Activated naive CD8-positive, alpha-beta T cell treated with anti-CD3 and anti-CD28 coated beads for 36 hours (primary cell): ENCODE measurements at regions not wholly inside any gene's neighbourhood (a gene's known extent, or its start where the extent isn't known, plus 50 kb on each side); places are given as distances from the start of the nearest gene placed in this dataset.

Source experiments
- DNase-seq: peaks from one replicate; pipeline ENCODE4 v3.0.0; 2021
- H3K27ac Mint-ChIP-seq: one replicate; pipeline ENCODE4 v1.8.0; 2022; ENCODE audit warnings: mild to moderate bottlenecking, moderate library complexity, mixed read lengths
- H3K27me3 Mint-ChIP-seq: one replicate; pipeline ENCODE4 v1.8.0; 2022; ENCODE audit warnings: mild to moderate bottlenecking, mixed read lengths
- H3K36me3 Mint-ChIP-seq: one replicate; pipeline ENCODE4 v1.8.0; 2021; ENCODE audit warnings: mild to moderate bottlenecking, mixed read lengths
- H3K4me1 Mint-ChIP-seq: one replicate; pipeline ENCODE4 v1.8.0; 2021; ENCODE audit warnings: mixed read lengths
- H3K4me3 Mint-ChIP-seq: one replicate; pipeline ENCODE4 v1.8.0; 2022; ENCODE audit warnings: mild to moderate bottlenecking, moderate library complexity, mixed read lengths
- H3K9me3 Mint-ChIP-seq: one replicate; pipeline ENCODE4 v1.8.0; 2022; ENCODE audit warnings: mixed read lengths

DNA sequence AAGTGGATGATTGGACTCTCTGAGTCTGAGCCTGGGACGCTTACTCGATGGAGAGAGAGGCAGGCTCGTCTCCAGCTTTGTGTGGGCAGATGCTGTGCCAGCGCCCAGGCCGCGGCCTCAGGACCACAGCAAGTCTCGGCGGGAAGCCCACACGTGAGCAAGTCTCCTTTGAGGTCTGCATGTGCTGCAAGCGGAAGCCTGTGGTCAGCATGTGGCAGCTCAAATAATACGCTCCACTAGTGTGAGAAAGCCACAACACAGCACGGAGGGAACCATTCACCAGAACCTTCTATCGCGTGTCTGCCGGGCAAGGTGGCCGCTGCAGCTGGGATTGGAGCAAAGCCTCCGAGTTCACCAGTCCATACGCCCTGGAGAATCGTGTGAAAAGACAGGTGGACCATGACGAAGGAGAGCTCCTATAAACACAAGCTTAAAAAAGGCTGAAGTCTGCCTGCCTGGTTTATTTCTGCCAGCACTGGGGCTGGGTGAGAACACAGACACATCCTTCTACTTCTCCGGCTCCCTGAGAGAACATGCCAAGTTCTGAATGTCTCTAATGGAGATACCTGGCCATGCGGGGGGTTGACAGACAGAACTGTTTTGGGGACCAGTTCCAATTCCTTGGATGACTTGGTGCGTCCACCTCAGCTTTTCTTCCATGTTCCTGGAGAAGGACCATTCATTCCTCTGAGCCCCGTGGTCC lies 82.0 kb upstream of the LRIG1 start:
- H3K4me3 Mint-ChIP-seq = no peak overlapping the region
- peaks cover 9% of the 10 kb centered on the region for H3K9me3 Mint-ChIP-seq
- DNase-seq = peak; percentile 21
- peaks cover 53% of the 10 kb centered on the region for H3K27me3 Mint-ChIP-seq
- H3K36me3 Mint-ChIP-seq = no peaks in the 10 kb centered on the region
- H3K4me1 Mint-ChIP-seq = peaks cover 3% of the 10 kb centered on the region
- H3K27ac Mint-ChIP-seq = no peak overlapping the region

DNA sequence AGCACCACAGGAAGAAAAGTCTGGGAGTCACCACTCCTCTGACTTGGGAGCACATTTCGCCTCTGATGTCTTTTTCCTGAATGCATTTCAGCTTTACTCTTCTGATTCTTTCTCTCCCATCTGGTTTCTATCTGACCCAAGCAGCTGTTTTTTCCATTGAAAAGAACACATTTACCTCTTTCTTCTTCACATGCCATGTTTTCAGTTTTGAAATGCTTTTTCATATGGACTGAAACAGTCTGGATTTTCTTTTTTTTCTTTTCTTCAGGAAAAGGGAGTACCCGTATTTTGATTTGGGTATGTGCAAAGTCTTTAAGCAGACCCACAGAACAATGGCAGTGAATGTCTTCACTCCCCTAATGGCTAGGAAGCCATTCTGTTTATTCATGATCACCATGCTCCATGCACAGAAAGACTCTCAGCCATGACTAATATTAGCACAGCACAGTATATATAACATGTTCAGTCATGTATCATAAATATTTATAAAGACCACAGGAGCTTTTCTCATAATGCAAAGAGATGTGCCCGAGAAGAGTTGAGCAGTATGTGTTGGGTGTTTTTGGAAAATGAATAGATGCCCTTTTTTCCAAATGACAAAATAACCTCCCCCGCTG lies 82.7 kb upstream of the LRIG1 start:
- no peak overlapping the region for H3K4me3 Mint-ChIP-seq
- H3K27ac Mint-ChIP-seq = no peak overlapping the region

DNA sequence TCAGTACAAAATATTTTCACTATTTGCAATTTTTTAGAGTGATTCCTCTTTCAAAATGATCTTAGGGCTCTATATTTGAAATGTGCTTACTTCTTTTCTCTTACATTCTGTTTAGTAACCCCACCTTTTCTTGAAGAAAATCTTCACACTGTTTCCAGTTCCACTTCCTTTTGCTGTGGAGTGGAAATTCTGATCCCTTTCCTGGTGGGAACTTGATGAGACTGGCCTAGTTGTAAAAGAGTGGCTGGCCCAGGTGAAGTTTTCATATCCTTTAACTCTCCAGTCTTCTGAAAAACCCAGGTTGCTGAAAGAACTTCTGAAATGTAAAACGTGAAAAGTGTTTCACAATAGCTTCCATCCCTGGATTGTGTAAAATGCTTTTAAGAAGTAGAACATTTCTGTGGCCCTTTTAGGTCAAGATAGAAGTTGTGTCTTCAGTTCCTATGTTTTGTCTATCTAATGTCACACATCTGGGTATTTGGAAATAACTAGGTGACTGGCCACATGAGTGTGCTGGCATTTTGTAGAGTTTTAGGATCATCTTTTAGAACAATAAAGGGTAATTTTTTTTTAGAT lies 84.8 kb upstream of the LRIG1 start:
- DNase-seq = no peak
- no peak overlapping the region for H3K4me3 Mint-ChIP-seq
- no peak overlapping the region for H3K27ac Mint-ChIP-seq
- H3K36me3 Mint-ChIP-seq = no peaks in the 10 kb centered on the region
- H3K9me3 Mint-ChIP-seq = peaks cover 2% of the 10 kb centered on the region
- peaks cover 44% of the 10 kb centered on the region for H3K27me3 Mint-ChIP-seq
- peaks cover 3% of the 10 kb centered on the region for H3K4me1 Mint-ChIP-seq

More for the DNA sequence above, 82.7 kb upstream of the LRIG1 start:
- Mint-ChIP-seq H3K36me3 (no peaks in the 10 kb centered on the region), H3K27me3 (peaks cover 53% of the 10 kb centered on the region), H3K9me3 (peaks cover 7% of the 10 kb centered on the region), H3K4me1 (peaks cover 3% of the 10 kb centered on the region)
- no peak for DNase-seq

DNA sequence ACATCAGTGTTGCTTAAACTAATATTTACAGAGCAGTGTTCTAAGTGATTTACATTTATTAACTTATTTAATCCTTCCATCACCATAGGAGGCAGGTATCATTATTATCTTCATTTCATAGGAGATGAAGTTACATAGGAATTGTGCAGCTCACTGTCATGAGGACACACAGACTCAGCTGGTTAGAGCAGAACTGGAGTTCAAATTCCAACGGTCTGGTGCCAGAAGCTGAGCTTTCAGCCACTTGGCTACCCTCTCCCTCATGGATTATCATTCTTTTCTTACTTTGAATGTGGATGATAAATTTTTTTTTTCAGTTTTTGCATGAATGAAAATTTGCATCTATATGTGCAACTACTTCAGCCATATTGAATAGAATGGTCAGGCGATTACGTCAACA lies 86.0 kb upstream of the LRIG1 start:
- peaks cover 2% of the 10 kb centered on the region for H3K9me3 Mint-ChIP-seq
- H3K27me3 Mint-ChIP-seq = peaks cover 36% of the 10 kb centered on the region
- H3K4me1 Mint-ChIP-seq = peaks cover 3% of the 10 kb centered on the region

GRCh38 chr3:66588340-66588847 lies 87.6 kb upstream of the LRIG1 start:
- DNase-seq = no peak
- Mint-ChIP-seq H3K4me1 (peaks cover 2% of the 10 kb centered on the region), H3K27me3 (peaks cover 40% of the 10 kb centered on the region), H3K9me3 (peaks cover under 1% of the 10 kb centered on the region), H3K27ac (no peak overlapping the region), H3K36me3 (no peaks in the 10 kb centered on the region), H3K4me3 (no peak overlapping the region)

More for the DNA sequence above, 86.0 kb upstream of the LRIG1 start:
- DNase-seq = no peak
- Mint-ChIP-seq H3K4me3 (no peak overlapping the region), H3K27ac (no peak overlapping the region), H3K36me3 (no peaks in the 10 kb centered on the region)

GRCh38 chr3:66592016-66592761 lies 91.4 kb upstream of the LRIG1 start:
- Mint-ChIP-seq H3K9me3 (no peaks in the 10 kb centered on the region), H3K4me1 (no peaks in the 10 kb centered on the region), H3K27me3 (peaks cover 20% of the 10 kb centered on the region), H3K36me3 (no peaks in the 10 kb centered on the region), H3K4me3 (no peak overlapping the region), H3K27ac (no peak overlapping the region)
- DNase-seq = no peak

DNA sequence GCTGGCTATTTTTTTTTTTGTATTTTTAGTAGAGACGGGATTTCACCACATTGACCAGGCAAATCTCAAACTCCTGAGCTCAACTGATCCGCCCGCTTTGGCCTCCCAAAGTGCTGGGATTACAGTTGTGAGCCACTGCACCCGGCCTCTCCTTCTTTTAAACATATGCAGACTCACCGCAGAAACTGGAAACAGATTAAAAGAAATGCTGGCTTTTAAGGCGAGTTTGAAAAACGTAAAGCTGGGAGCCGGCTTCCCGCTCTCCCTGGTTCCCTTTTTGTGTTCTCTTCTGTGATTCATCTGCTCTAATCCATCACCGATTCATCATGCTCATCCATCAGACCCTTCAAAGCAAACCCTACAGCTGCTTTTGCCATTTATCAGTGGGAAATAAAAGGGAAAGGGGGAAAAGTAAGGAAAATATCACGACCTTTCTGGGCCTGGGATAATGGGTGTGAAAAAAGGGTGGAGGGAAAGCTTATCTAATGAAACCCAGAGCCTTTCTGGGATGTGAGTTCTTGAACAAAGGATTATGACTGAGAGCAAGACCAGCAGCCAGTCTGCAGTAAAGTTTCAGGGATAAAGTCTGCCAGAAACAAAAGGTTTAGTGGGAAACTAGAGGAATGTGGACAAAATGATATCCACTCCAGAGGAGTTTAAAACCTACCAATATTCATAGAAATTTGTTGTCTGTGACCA lies 92.3 kb upstream of the LRIG1 start:
- Mint-ChIP-seq H3K4me3 (no peak overlapping the region), H3K27me3 (peaks cover 16% of the 10 kb centered on the region)

GRCh38 chr3:66593978-66594377 lies 93.2 kb upstream of the LRIG1 start:
- Mint-ChIP-seq H3K4me3 (no peak overlapping the region), H3K27me3 (peaks cover 16% of the 10 kb centered on the region)

More for the DNA sequence above, 92.3 kb upstream of the LRIG1 start:
- no peak for DNase-seq
- no peaks in the 10 kb centered on the region for H3K9me3 Mint-ChIP-seq
- H3K4me1 Mint-ChIP-seq = no peaks in the 10 kb centered on the region
- H3K36me3 Mint-ChIP-seq = no peaks in the 10 kb centered on the region
- H3K27ac Mint-ChIP-seq = no peak overlapping the region

DNA sequence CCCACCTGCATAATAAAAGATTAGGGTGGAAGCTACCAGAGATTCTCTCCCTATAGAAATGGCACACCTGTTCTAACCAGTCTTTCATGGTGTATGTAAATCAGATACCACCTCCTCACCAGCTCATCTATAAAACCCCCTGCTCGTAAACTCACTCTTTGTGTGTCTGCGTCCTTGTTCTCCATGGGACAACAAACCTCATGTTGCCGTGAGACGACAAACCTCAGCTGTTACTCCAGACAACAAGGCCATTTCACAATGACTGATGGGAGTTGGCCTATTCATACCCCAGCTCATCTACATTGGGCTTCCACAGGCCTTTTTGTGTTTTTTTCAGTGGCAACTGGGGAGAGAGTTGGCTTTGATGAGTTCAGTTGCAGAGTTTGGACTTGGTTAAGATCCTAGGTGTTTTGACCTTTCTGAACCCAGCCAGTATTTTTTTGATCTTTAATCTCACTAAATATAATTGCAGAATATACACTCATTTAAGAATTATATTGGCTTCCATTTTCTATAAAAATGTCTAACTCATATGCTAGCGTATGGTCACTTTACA lies 96.6 kb upstream of the LRIG1 start:
- H3K27ac Mint-ChIP-seq = no peak overlapping the region
- no peaks in the 10 kb centered on the region for H3K36me3 Mint-ChIP-seq
- no peak overlapping the region for H3K4me3 Mint-ChIP-seq
- peaks cover 23% of the 10 kb centered on the region for H3K27me3 Mint-ChIP-seq
- peaks cover 2% of the 10 kb centered on the region for H3K4me1 Mint-ChIP-seq
- no peak for DNase-seq
- no peaks in the 10 kb centered on the region for H3K9me3 Mint-ChIP-seq

More at GRCh38 chr3:66593978-66594377, 93.2 kb upstream of the LRIG1 start:
- no peak for DNase-seq
- H3K27ac Mint-ChIP-seq = no peak overlapping the region
- no peaks in the 10 kb centered on the region for H3K9me3 Mint-ChIP-seq
- no peaks in the 10 kb centered on the region for H3K36me3 Mint-ChIP-seq
- H3K4me1 Mint-ChIP-seq = no peaks in the 10 kb centered on the region

- no peak overlapping the region for H3K4me3 Mint-ChIP-seq
- no peaks in the 10 kb centered on the region for H3K9me3 Mint-ChIP-seq
- no peaks in the 10 kb centered on the region for H3K36me3 Mint-ChIP-seq
These were observed 97.3 kb upstream of the LRIG1 start for GRCh38 chr3:66598168-66598567.

GRCh38 chr3:66602237-66602636 lies 101.4 kb upstream of the LRIG1 start:
- Mint-ChIP-seq H3K9me3 (no peaks in the 10 kb centered on the region), H3K36me3 (no peaks in the 10 kb centered on the region), H3K4me1 (peaks cover 16% of the 10 kb centered on the region), H3K4me3 (no peak overlapping the region), H3K27me3 (peaks cover 12% of the 10 kb centered on the region), H3K27ac (no peak overlapping the region)
- no peak for DNase-seq

More at GRCh38 chr3:66598168-66598567, 97.3 kb upstream of the LRIG1 start:
- no peak overlapping the region for H3K27ac Mint-ChIP-seq
- peaks cover 18% of the 10 kb centered on the region for H3K27me3 Mint-ChIP-seq
- H3K4me1 Mint-ChIP-seq = peaks cover 9% of the 10 kb centered on the region
- no peak for DNase-seq

DNA sequence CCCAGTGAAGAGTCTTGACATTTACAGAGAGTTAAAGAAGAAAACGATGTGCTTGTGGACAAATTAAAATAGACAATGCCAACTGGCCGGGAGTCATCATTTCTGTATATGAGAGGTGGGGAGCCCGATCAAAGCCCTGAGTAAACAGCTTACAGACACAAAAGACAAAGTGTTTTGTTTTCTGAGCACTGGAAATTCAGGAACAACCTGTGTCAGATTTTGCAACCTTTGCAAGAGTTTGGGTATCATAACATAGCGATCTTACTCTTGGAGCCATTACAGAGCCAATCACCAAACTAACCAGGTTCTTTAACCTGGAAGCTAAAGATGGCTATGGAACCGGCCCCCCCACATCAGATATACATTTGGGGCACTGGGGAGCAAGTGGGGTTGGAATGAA lies 101.9 kb upstream of the LRIG1 start:
- Mint-ChIP-seq H3K9me3 (no peaks in the 10 kb centered on the region), H3K36me3 (no peaks in the 10 kb centered on the region), H3K4me1 (peaks cover 16% of the 10 kb centered on the region), H3K27ac (no peak overlapping the region), H3K27me3 (peaks cover 12% of the 10 kb centered on the region), H3K4me3 (no peak overlapping the region)
- DNase-seq = no peak

- H3K4me3 Mint-ChIP-seq = no peak overlapping the region
- H3K9me3 Mint-ChIP-seq = no peaks in the 10 kb centered on the region
- H3K36me3 Mint-ChIP-seq = no peaks in the 10 kb centered on the region
- H3K27me3 Mint-ChIP-seq = peaks cover 12% of the 10 kb centered on the region
- H3K27ac Mint-ChIP-seq = no peak overlapping the region
- peaks cover 16% of the 10 kb centered on the region for H3K4me1 Mint-ChIP-seq
- no peak for DNase-seq
These were observed 102.4 kb upstream of the LRIG1 start for GRCh38 chr3:66603151-66603611.

GRCh38 chr3:66604481-66604880 lies 103.7 kb upstream of the LRIG1 start:
- H3K9me3 Mint-ChIP-seq = peaks cover 3% of the 10 kb centered on the region
- H3K36me3 Mint-ChIP-seq = no peaks in the 10 kb centered on the region
- DNase-seq = no peak
- no peak overlapping the region for H3K4me3 Mint-ChIP-seq
- H3K4me1 Mint-ChIP-seq = peaks cover 16% of the 10 kb centered on the region
- peaks cover 12% of the 10 kb centered on the region for H3K27me3 Mint-ChIP-seq
- no peak overlapping the region for H3K27ac Mint-ChIP-seq
